SK-N-MC (cell line): ENCODE measurements at regions not wholly inside any gene's neighbourhood (a gene's known extent, or its start where the extent isn't known, plus 50 kb on each side); places are given as distances from the start of the nearest gene placed in this dataset.

Experiments
- DNase-seq: peaks from one replicate; pipeline ENCODE4 v3.0.0-alpha.2; 2011; ENCODE audit warnings: low read depth, low spot score
- H3K27ac ChIP-seq: fragments of 200-600 bp; sonication (generic); 2 replicates; pipeline ENCODE4 v1.5.1; 2016; ENCODE audit warnings: mixed run types
- H3K36me3 ChIP-seq: fragments of 200-600 bp; sonication (generic); 2 replicates; pipeline ENCODE4 v1.6.1; 2017; ENCODE audit warnings: antibody characterized with exemption, low read length, mixed read lengths; ENCODE audit not compliant: insufficient read depth
- H3K4me3 ChIP-seq: fragments of 200-600 bp; sonication (generic); 2 replicates; pipeline ENCODE4 v1.5.1; 2016
- H3K9ac ChIP-seq: fragments of 200-600 bp; sonication (generic); 2 replicates; pipeline ENCODE4 v1.8.0; 2017; ENCODE audit warnings: mixed run types, mixed read lengths; ENCODE audit not compliant: insufficient read length
- H3K9me3 ChIP-seq: fragments of 200-600 bp; sonication (generic); 2 replicates; pipeline ENCODE4 v1.6.1; 2017; ENCODE audit warnings: low read depth, mild to moderate bottlenecking, antibody characterized with exemption, low read length, moderate library complexity, mixed read lengths
- EZH2 ChIP-seq: fragments of 200-600 bp; sonication (generic); IDR thresholded peaks from one replicate; pipeline ENCODE4 v1.6.1; 2017; ENCODE audit warnings: antibody characterized with exemption
- FOXP2 ChIP-seq: optimal IDR thresholded peaks from 2 replicates; pipeline ENCODE3; 2011; ENCODE audit warnings: mild to moderate bottlenecking, moderate library complexity; ENCODE audit not compliant: insufficient read depth; ENCODE audit errors: extremely low read length, control extremely low read depth
- POLR2AphosphoS5 ChIP-seq: IDR thresholded peaks from 2 replicates; pipeline ENCODE4 v1.6.1; 2012; ENCODE audit warnings: mild to moderate bottlenecking, low read depth, low read length, borderline replicate concordance

DNA sequence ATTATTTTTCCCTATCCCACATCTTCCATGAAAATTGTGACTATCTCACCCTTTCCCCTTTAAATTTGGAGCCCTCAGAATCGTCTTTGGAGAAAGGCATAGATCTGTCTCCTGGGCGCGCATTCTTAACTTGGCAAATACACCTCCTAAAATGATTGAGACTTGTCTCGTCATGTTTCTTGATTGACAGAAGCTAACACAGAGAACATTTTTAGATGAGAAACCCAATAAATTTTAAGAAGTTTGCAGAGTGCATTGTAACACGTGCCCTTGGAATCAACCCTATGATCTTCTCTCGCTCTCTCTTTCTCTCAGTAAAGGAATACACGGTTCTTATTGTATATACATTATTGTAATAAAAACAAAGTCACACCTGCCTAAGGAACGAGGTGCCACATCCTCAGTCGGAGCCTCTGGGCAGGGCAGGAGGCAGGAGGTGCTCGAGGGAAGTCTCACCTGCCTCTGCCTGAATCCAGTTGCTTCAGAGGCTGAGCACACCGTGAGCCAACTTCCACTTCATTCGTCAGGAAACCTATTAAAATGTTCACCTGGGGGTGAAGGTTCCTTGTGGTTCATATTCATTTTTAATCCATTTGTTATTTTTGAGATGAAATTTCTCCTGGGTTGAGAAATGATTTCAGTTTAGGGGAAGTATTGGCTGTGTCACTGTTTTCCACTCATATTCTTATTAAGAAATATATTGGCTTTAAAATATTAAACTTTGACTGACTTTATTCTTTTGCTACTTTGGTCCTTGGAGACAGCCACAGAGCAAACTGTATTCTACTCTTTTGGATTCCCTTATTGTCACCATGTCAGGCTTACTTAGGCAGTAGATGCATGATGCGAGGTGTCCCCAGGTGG, 90.5 kb upstream of the THBS2 start:
- no peak for DNase-seq
- no peak for TF ChIP-seq POLR2AphosphoS5
- no peak for TF ChIP-seq EZH2
- H3K4me3 ChIP-seq = no peak overlapping the region
- no peak overlapping the region for H3K27ac ChIP-seq
- H3K36me3 ChIP-seq = no peaks in the 10 kb centered on the region
- no peaks in the 10 kb centered on the region for H3K9me3 ChIP-seq
- no peak overlapping the region for H3K9ac ChIP-seq

DNA sequence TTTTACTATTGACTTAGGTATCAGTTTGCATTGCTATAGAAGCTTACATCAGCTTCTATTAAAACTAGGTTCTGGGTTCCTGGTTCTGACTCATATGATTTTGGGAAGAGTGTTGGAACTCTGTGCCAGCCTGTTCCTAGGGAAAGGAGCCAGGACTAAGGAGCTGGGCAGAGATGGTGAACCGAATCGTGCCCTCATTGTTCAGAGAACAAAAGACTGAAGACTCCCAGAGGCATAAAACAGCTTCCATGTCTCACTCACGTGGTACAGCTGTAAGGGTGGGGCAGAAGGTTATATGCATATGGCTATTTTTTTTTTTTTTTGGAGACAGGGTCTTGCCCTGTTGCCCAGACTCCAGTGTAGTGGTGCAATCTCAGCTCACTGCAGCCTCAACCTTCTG, 89.1 kb upstream of the THBS2 start:
- no peak for DNase-seq
- no peak overlapping the region for H3K9ac ChIP-seq
- no peak overlapping the region for H3K27ac ChIP-seq
- H3K36me3 ChIP-seq = no peaks in the 10 kb centered on the region
- no peaks in the 10 kb centered on the region for H3K9me3 ChIP-seq
- no peak overlapping the region for H3K4me3 ChIP-seq
- TF ChIP-seq FOXP2 (no peak), EZH2 (no peak), POLR2AphosphoS5 (no peak)

- Histone ChIP-seq H3K36me3 (no peaks in the 10 kb centered on the region), H3K4me3 (no peak overlapping the region), H3K27ac (no peak overlapping the region), H3K9me3 (no peaks in the 10 kb centered on the region), H3K9ac (no peak overlapping the region)
- no peak for DNase-seq
- no peak for TF ChIP-seq EZH2
- no peak for TF ChIP-seq POLR2AphosphoS5
- no peak for TF ChIP-seq FOXP2
Observed at GRCh38 chr6:169341706-169342105, 88.1 kb upstream of the THBS2 start.

DNA sequence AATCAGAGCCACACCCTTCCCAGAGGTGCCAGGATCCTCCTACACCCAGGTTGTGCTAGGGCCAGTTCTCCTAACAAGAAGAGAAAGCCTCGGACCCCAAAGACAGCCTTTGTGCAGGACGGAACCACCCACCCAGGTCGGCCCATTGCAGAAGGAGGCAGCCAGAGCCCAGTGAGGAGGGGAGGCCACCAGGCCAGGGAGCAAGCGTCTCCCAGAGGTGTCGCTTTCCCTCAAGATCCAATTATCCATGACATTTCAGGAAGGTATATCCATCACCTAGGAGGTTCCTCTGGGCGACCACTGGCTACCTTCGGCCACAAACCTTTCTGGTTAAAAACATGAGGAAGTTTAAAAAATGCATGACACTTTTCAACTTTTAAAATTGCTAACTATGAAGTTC, 87.4 kb upstream of the THBS2 start:
- Histone ChIP-seq H3K36me3 (no peaks in the 10 kb centered on the region), H3K4me3 (no peak overlapping the region), H3K9me3 (no peaks in the 10 kb centered on the region), H3K27ac (no peak overlapping the region), H3K9ac (no peak overlapping the region)
- no peak for DNase-seq
- TF ChIP-seq POLR2AphosphoS5 (no peak), FOXP2 (no peak), EZH2 (no peak)

DNA sequence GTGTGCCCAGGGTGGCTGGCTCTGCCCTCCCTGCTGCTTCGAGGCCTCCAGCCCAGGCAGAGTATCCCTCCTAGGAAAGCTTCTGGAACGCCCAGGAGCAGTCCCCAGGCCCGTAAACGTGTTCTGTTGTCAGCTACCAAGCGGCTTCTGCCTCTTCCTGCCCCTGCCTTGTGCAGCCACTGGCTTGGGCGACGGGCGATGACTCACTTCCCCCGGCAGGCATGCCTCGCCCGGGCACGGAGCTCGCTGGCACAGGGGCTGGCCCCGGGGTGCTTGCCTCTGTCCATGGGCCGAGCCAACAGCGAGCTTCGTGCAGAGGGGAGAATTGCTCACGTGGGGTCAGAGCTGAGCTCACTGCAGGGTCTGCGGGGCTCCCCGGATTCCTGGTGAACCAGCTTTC, 86.7 kb upstream of the THBS2 start:
- no peaks in the 10 kb centered on the region for H3K9me3 ChIP-seq
- TF ChIP-seq EZH2 = no peak
- no peak for TF ChIP-seq POLR2AphosphoS5
- TF ChIP-seq FOXP2 = no peak
- H3K36me3 ChIP-seq = no peaks in the 10 kb centered on the region
- DNase-seq = no peak
- no peak overlapping the region for H3K27ac ChIP-seq
- H3K9ac ChIP-seq = no peak overlapping the region
- H3K4me3 ChIP-seq = no peak overlapping the region

DNA sequence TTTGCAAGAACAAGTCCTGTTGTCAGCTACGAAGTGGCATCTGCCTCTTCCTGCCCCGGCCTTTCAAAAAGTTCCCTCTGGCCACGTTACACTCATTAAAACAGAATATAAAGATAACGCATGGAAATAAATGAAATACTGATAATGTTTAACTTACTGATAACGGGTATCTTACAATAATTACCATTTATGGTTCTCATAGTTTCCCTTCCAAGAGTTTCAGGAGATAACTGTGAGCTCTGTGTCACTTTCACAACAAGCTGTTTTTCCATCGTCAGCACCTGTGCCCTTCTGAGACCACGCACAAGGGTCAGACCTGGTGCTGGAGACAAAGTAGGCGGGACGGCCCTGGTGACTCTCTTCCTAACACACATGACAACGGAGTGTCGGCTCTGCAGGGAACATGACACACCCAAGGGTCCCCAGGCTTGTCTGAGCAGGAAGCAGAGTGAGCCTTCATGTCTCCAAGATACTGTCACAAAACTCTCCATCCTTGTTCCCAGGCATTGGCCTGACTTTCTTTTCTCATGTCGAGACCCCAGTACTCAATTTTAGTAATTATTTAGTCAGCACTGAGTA, 86.2 kb upstream of the THBS2 start:
- H3K36me3 ChIP-seq = no peaks in the 10 kb centered on the region
- TF ChIP-seq EZH2 (no peak), FOXP2 (no peak), POLR2AphosphoS5 (no peak)
- no peak for DNase-seq
- H3K9ac ChIP-seq = no peak overlapping the region
- H3K27ac ChIP-seq = no peak overlapping the region
- H3K9me3 ChIP-seq = no peaks in the 10 kb centered on the region
- H3K4me3 ChIP-seq = no peak overlapping the region

DNA sequence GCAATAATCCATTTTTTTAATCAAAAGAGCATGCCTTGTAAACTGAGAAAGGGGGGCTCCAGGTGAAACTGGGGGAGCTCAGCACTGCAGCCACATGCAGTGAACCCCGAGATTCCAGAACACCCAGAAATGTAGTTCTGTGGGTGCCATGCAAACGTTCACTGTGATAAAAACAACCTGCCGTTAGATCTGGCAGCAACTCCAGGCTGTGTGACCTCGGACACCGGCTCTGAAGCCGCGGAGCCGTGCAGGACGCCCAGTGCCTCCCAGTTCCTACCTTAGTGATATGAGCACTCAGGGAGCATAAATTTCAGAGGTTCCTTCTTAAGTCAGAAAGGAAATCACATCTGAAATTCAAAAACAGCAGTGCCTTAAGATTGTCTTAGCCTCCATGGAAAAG, 85.4 kb upstream of the THBS2 start:
- H3K4me3 ChIP-seq = no peak overlapping the region
- TF ChIP-seq EZH2 (no peak), FOXP2 (no peak), POLR2AphosphoS5 (no peak)
- no peak overlapping the region for H3K9ac ChIP-seq
- no peak for DNase-seq
- H3K27ac ChIP-seq = no peak overlapping the region
- H3K36me3 ChIP-seq = no peaks in the 10 kb centered on the region
- H3K9me3 ChIP-seq = no peaks in the 10 kb centered on the region

DNA sequence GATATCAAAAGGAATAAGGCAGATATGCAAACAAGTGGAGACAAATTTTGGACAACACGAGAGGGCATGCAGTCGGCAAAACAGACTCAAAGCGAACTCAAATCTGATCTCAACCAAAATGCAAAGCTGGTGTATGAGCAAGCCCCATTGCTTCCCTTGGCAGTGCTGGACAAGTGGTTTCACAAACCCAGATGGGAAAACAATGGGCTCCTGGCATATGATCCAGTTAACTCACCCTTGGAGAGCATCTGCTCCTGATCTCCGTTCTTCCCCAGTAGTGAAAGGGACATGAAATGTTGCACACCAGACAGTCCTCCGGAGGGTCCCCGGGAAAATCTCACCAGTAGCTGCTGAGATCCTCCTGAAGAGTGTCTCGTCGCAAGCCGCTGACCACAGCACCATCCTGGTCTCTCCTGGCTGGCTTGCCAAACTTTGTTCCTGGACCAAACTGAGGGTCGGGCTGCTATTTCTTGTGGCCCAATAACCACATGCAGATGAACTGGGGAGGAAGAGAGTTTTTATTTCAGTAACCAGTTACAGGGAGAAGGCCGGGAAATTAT, 84.3 kb upstream of the THBS2 start:
- no peak overlapping the region for H3K27ac ChIP-seq
- no peak for DNase-seq
- H3K4me3 ChIP-seq = no peak overlapping the region
- no peak overlapping the region for H3K9ac ChIP-seq
- TF ChIP-seq POLR2AphosphoS5 (no peak), EZH2 (no peak), FOXP2 (no peak)
- H3K9me3 ChIP-seq = no peaks in the 10 kb centered on the region
- no peaks in the 10 kb centered on the region for H3K36me3 ChIP-seq

DNA sequence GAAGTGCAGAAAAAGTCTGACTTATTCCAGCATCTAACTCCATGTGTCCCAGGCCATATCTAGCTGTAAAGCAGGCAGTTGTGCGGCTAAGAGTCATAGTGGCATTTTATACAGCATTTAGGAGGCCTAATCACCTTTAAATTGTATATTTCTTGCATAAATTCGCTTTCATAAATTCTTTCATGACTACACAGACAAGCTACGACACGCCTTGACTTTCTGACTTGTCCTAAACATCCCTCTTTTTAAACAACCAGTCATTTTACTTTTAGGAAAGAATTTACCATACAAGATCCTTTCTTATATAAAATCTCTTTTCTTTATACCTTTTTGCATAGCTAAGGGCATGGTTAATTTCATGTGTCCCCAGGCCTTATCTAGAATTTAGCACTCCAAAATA, 81.7 kb upstream of the THBS2 start:
- DNase-seq = no peak
- no peak overlapping the region for H3K4me3 ChIP-seq
- no peak overlapping the region for H3K27ac ChIP-seq
- H3K36me3 ChIP-seq = no peaks in the 10 kb centered on the region
- H3K9ac ChIP-seq = no peak overlapping the region
- H3K9me3 ChIP-seq = no peaks in the 10 kb centered on the region
- TF ChIP-seq EZH2 (no peak), FOXP2 (no peak), POLR2AphosphoS5 (no peak)
